Activated CD8-positive, alpha-beta memory T cell treated with anti-CD3 and anti-CD28 coated beads for 1 hour (primary cell): ENCODE measurements at regions not wholly inside any gene's neighbourhood (a gene's known extent, or its start where the extent isn't known, plus 50 kb on each side); places are given as distances from the start of the nearest gene placed in this dataset.
"Not testable (repeated sequence)": the region's sequence is repeated elsewhere in the genome, so short reads cannot be mapped to it uniquely, and the experiment has no call there.

Experiments used
- DNase-seq, 2 donors: peaks; one replicate each; pipeline ENCODE4 v3.0.0-alpha.2; 2020; ENCODE audit warnings: low read depth in 1 of 2; ENCODE audit errors: extremely low read depth in 1 of 2

DNA sequence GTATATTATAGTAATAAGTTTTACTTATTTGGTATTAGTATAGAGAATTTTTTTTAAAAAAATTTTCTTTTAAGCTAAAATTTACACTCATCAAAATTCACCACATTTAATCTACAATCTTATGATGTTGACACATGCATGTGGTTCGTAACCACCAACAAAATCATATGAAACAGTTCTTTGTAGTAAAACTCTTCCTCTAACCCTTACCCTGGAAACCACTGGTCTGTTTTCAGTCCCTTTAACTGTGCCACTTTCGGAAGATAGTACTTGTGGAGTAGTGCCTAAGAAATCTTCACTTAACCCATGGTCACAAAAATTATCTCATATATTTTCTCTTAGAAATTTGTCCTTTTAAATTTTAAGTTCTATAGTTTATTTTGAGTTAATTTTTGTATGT is 1498.8 kb downstream of the MAT2B start:
- DNase-seq = no peak

DNA sequence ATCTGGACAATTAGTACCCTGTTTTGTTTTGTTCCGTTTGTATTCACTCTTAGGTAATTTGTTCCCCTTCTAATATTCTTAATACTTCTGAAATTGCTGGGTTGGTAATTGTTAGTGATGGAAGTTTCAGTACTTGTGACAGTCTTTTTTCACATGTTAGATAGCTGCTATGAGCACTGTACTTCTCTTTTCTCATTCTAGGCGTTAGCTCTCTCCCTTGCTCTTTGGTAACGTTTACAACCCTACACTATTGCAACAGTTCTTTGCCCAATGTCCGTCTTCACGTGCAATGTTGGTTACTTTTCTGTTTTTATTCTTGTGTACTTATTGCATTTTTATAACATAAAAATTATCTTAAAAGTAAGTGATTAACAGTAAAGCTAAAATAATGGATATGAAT is 1509.0 kb downstream of the MAT2B start:
- DNase-seq = no peak

- no peak for DNase-seq
These were observed 1509.7 kb downstream of the MAT2B start for GRCh38 chr5:165015126-165015525.

GRCh38 chr5:165015547-165015946 is 1510.1 kb downstream of the MAT2B start:
- no peak for DNase-seq

DNA sequence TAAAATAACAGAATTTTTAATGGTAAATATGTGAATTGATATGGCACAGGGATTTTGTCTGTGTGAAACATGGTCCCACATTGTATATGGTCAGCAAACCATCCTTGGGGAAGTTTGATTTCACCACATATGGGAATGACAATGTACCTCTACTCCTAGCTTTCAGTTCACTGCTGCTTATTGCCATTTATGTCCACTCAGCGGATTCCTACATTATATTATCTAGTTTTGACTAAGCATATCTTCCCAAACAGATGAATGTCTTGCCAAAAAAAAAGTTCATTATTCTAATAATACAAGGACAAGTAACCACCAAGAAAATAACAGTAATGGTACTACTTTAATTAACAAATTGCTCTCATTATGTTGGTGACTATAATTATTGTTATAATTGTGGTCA is 1521.6 kb downstream of the MAT2B start:
- no peak for DNase-seq

GRCh38 chr5:165028356-165028755 is 1522.9 kb downstream of the MAT2B start:
- DNase-seq = no peak

- DNase-seq = no peak
These were observed 1523.9 kb downstream of the MAT2B start for GRCh38 chr5:165029099-165029870.

- DNase-seq = no peak
These were observed 1525.6 kb downstream of the MAT2B start for GRCh38 chr5:165030971-165031370.

- DNase-seq = no peak
These were observed 1526.0 kb downstream of the MAT2B start for GRCh38 chr5:165031371-165031770.

DNA sequence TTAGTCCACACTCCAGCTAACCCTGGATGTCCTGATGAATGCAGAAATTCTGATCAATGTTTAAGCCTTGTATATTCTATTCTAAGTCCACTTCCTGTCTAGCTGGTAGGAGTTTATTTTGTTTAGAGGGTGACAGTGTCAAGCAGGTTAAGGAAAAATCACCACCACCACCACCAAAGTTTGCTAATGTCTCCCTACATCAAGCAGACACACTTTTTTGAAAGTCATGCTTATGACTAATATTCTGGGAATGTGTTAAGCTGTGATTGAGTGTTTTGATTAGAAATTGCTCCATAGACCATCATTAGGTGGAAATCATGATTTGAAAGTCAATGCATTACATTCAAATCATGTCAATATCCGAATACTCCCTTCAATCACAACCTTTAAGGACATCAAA is 1530.1 kb downstream of the MAT2B start:
- DNase-seq = no peak

- DNase-seq = no peak
These were observed 1534.3 kb downstream of the MAT2B start for GRCh38 chr5:165039748-165040147.

GRCh38 chr5:165045941-165046340 is 1540.5 kb downstream of the MAT2B start:
- DNase-seq = not testable (repeated sequence)

DNA sequence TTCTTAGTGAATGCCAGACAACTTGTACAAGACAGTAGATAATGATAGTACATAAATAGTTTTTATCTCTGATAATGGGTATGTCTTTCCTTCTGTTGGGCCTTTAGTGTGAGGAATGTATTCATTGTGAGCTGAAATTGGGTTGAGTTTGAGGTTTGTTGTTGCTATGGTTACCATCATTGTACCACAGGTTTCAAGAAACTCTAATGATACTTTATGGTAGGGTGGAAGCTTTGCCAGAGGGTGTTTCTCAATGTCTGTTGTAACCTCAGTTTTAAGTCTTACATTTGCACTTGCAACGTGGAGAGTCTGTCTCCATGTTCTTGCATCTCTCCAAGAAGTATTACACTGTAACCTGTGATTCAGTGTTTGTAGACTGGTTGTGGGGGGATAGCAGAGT is 1550.1 kb downstream of the MAT2B start:
- DNase-seq = no peak

GRCh38 chr5:165057145-165057544 is 1551.7 kb downstream of the MAT2B start:
- no peak for DNase-seq

DNA sequence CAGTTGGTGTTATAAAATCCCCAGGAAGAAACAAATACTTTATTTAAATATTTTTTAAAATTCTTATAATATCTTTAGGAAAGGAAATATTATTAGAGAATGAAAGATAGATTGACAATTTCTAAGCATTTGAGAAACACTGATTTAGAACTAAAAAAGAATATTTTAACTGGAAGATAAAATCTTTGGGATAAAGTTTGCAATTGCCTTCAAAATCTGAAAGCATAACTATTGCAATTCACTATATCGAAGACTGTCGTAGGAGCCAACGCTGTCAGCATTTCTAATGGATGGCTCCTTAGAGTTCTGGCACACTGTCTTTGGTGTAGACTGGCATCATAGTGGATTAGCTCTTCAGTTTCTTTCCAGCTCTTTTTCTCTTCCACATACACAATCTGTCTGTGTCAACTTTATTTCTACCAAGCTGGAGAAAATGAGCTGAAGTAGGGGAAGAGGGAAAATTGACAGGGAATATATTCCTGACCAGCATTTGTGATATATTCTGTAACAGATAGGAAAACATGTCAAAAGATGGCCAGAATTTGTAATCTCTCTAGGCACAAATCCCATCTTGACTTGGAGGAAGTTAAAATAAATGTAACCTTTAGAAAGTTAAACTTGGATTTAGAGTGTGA is 1561.4 kb downstream of the MAT2B start:
- DNase-seq = no peak

GRCh38 chr5:165076686-165077085 is 1571.3 kb downstream of the MAT2B start:
- DNase-seq = no peak

DNA sequence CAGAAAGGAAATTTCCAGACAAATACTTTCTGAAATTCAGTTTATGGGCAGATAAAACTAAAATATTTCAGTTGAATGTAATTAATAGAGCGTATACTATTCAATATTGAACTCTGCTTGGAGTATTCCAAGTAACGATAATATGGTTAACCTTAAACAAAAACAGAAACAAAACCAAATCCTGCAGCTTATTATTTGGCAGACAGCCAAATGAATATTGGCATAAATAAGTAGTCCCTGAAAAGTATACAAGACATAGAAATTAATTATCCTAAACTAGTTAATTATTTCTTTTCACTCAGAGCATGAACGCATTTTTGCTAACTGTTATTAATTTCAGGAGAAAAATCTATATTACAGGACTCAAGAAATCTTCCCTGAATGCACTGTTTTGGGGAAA is 1574.0 kb downstream of the MAT2B start:
- DNase-seq = no peak

- DNase-seq = no peak
These were observed 1578.0 kb downstream of the MAT2B start for GRCh38 chr5:165083394-165083793.

- DNase-seq = no peak
These were observed 1581.0 kb downstream of the MAT2B start for GRCh38 chr5:165086465-165086864.

DNA sequence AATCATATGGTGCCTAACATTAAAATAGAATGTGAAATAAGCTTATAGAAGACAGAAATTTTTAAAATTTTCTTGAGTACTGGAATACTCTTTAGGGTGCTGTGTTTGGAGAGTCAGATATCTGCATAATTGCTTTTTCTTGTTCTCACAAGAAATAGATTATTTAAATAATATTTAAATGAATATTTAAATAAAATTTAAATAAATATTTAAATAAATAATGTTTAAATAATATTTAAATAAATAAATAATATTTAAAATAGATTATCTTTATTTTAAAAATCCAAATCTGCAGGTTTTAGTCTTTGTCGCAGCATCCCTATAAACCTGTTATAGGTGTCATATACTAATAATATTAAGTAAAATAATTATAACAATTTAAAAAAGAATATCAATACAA is 1589.4 kb downstream of the MAT2B start:
- no peak for DNase-seq

DNA sequence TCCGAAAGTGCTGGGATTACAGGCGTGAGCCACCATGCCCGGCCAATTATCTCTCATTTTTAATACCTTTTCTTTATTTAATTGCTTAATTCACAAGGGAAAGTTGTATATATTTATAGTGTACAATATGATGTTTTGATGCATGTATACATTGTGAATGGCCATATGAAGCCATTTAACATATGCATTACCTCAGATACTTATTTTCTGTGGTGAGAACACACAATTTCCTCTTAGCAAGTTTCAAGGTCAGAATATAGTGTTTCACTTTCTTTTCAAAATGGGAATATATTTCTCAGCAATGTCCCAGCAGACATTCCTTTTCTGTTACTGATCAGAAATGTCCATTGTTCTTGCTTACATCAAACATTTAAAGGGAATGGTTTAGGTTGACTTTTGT is 1596.3 kb downstream of the MAT2B start:
- DNase-seq = no peak

GRCh38 chr5:165104611-165105010 is 1599.2 kb downstream of the MAT2B start:
- no peak for DNase-seq

- no peak for DNase-seq
These were observed 1603.4 kb downstream of the MAT2B start for GRCh38 chr5:165108809-165109208.
